ENCODE measurements at regions not wholly inside any gene's neighbourhood (a gene's known extent, or its start where the extent isn't known, plus 50 kb on each side); places are given as distances from the start of the nearest gene placed in this dataset.
"Not testable (repeated sequence)": the region's sequence is repeated elsewhere in the genome, so short reads cannot be mapped to it uniquely, and the experiment has no call there.

GRCh38 chr5:3091040-3091774 lies 339.7 kb upstream of the IRX2 start (continued):
- TF ChIP-seq SRF (IDR thresholded peaks at IDR 0.05; ENCODE audit: low read depth, low read length) (no peak), KDM4A (IDR thresholded peaks at IDR 0.05; ENCODE audit: low read depth, low read length, severe bottlenecking) (no peak), RXRA (IDR thresholded peaks at IDR 0.05; ENCODE audit: insufficient read depth, low read depth, low read length) (no peak)

- not testable (repeated sequence) for H3K9ac ChIP-seq (replicated peaks in 1 of 4; ENCODE audit: extremely low read depth in 1 of 4, low read depth in 3 of 4, low read length in 3 of 4); H4K20me1 ChIP-seq (replicated peaks in 1 of 2; ENCODE audit: control insufficient read depth in 1 of 2, insufficient read depth in 2 of 2, low read length in 2 of 2); H3K4ac ChIP-seq (replicated peaks; ENCODE audit: insufficient read length, low read depth, low read length); H3K23me2 ChIP-seq (ENCODE audit: low read depth, low read length); H3K56ac ChIP-seq (replicated peaks; ENCODE audit: insufficient read length, low read depth, low read length); H3K79me2 ChIP-seq (ENCODE audit: control insufficient read depth in 1 of 2, insufficient read depth in 2 of 2, low read length in 2 of 2); H3K36me3 ChIP-seq (ENCODE audit: control insufficient read depth in 2 of 4, insufficient read depth in 4 of 4, low read length in 3 of 4); H3K18ac ChIP-seq (ENCODE audit: extremely low read depth, low read length); H3K27me3 ChIP-seq (replicated peaks in 1 of 4; ENCODE audit: control insufficient read depth in 3 of 4, extremely low read depth in 1 of 4, insufficient read depth in 3 of 4, low read length in 3 of 4); H2AK5ac ChIP-seq (ENCODE audit: low read depth, low read length); H3K14ac ChIP-seq (ENCODE audit: insufficient read length); H4K5ac ChIP-seq (ENCODE audit: insufficient read length, low read depth, low read length); FAIRE-seq; H4K91ac ChIP-seq (replicated peaks; ENCODE audit: insufficient read length, low read length); H3K4me3 ChIP-seq (ENCODE audit: extremely low read depth in 1 of 4, insufficient read depth in 2 of 4, low read depth in 3 of 4, low read length in 4 of 4); H2BK5ac ChIP-seq (ENCODE audit: low read depth, low read length); H3K79me1 ChIP-seq (ENCODE audit: low read depth, low read length); H2BK120ac ChIP-seq (replicated peaks; ENCODE audit: low read depth, low read length); H2BK20ac ChIP-seq (ENCODE audit: low read length); H2BK12ac ChIP-seq (ENCODE audit: low read depth, low read length); H3K4me2 ChIP-seq (ENCODE audit: insufficient read depth in 1 of 2, low read depth in 2 of 2, low read length in 2 of 2); DNase-seq (ENCODE audit: low read depth in 1 of 2, low spot score in 2 of 2); H2AFZ ChIP-seq (ENCODE audit: low read length); H2BK15ac ChIP-seq (ENCODE audit: low read length); H3K9me3 ChIP-seq (ENCODE audit: insufficient read depth in 2 of 2, low read depth in 1 of 2, low read length in 1 of 2); H4K8ac ChIP-seq (ENCODE audit: extremely low read depth, insufficient read depth, low read length); H3K23ac ChIP-seq (ENCODE audit: insufficient read length); H3K4me1 ChIP-seq (replicated peaks in 1 of 4; ENCODE audit: control insufficient read depth in 3 of 4, insufficient read depth in 4 of 4, low read length in 3 of 4); H3K27ac ChIP-seq (ENCODE audit: low read depth, low read length)
- ChIA-PET POLR2A (ENCODE audit: partially characterized antibody) (interaction anchor here (0.7 kb wide), 1 partner anchor 13 kb away, joined by 3 read pairs; no protein-coding TSS in a partner anchor), CTCF (ENCODE audit: partially characterized antibody) (interaction anchor here (0.6 to 1.1 kb wide), 3 partner anchors 13 to 220 kb away, joined by 3 to 4 read pairs (median 4); no protein-coding TSS in a partner anchor)
- 86% methylated on average over 6 of the region's 6 CpGs; no CpG with 5 or more reads in 1 of the 2 experiments for WGBS, 2 experiments (ENCODE audit: extremely low coverage in 1 of 2, insufficient coverage in 1 of 2, insufficient read length in 1 of 2, insufficient replicate concordance in 2 of 2, low coverage in 1 of 2, low lambda C conversion rate in 2 of 2, missing lambda C conversion rate in 1 of 2)
Measured at GRCh38 chr5:3090305-3090704, 338.8 kb upstream of the IRX2 start.
